ENCODE measurements at regions not wholly inside any gene's neighbourhood (a gene's known extent, or its start where the extent isn't known, plus 50 kb on each side); places are given as distances from the start of the nearest gene placed in this dataset.

DNA sequence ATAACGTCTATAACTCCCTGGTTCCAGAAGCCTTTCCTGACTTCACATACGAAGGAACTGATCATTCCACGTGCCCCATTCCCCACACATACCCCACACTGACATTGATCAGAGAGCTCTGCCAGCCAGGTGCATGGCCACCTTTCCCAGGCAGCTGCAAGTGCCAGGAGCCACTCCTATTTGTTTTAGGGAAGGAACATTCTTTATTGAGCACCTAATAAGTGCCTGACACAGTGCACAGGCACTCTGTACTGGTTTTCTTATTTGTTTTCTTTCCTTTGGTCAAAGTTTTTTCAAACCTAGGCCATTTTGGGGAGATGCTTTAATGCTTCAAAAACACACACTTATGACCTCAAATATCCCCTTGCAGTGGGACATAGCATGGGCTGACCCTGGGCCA, 50.0 kb downstream of the PITPNM2 start:
- TF ChIP-seq, protein P1, sequence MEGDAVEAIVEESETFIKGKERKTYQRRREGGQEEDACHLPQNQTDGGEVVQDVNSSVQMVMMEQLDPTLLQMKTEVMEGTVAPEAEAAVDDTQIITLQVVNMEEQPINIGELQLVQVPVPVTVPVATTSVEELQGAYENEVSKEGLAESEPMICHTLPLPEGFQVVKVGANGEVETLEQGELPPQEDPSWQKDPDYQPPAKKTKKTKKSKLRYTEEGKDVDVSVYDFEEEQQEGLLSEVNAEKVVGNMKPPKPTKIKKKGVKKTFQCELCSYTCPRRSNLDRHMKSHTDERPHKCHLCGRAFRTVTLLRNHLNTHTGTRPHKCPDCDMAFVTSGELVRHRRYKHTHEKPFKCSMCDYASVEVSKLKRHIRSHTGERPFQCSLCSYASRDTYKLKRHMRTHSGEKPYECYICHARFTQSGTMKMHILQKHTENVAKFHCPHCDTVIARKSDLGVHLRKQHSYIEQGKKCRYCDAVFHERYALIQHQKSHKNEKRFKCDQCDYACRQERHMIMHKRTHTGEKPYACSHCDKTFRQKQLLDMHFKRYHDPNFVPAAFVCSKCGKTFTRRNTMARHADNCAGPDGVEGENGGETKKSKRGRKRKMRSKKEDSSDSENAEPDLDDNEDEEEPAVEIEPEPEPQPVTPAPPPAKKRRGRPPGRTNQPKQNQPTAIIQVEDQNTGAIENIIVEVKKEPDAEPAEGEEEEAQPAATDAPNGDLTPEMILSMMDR (IDR thresholded peaks at IDR 0.05) = no peak
- no peaks in the 10 kb centered on the region for H3K9me3 ChIP-seq (replicated peaks in 1 of 2; ENCODE audit: control insufficient read depth in 1 of 2, insufficient read depth in 1 of 2, low read length in 2 of 2)
- intact Hi-C loops (cut with micrococcal nuclease) = no loop called here
- Mint-ChIP-seq H3K27ac (no peak overlapping the region), H3K4me1 (peaks cover 16% of the 10 kb centered on the region), H3K9me3 (peaks cover 0 to 2% (median 0%) of the 10 kb centered on the region in 7 donors), H3K36me3 (peaks cover 0 to 2% of the 10 kb centered on the region in 2 donors), H3K27me3 (ENCODE audit: low read depth in 3 of 3) (peaks cover 2% of the 10 kb centered on the region in 3 donors), H3K4me3 (no peak overlapping the region)
- no peaks in the 10 kb centered on the region for H3K36me3 ChIP-seq (replicated peaks in 1 of 2; ENCODE audit: control insufficient read depth in 1 of 2, insufficient read depth in 2 of 2, low read length in 2 of 2)
- no peaks in the 10 kb centered on the region for H4K20me1 ChIP-seq (ENCODE audit: insufficient read depth, low read length)
- H3K9ac ChIP-seq (ENCODE audit: insufficient read depth, low read length, poor library complexity, severe bottlenecking) = no peak overlapping the region
- no peaks in the 10 kb centered on the region for H3K27me3 ChIP-seq (ENCODE audit: control insufficient read depth in 2 of 2, insufficient read depth in 2 of 2, low read length in 2 of 2)
- WGBS (ENCODE audit: insufficient coverage) = 100% methylated on average over 2 of the region's 3 CpGs
- no peak overlapping the region for H2AFZ ChIP-seq (ENCODE audit: insufficient read depth, low read depth, low read length, poor library complexity, severe bottlenecking)
- no peak for DNase-seq
- peaks cover 10 to 11% of the 10 kb centered on the region in 2 donors for H3K4me1 ChIP-seq (ENCODE audit: control insufficient read depth in 1 of 2, insufficient read depth in 2 of 2, low read length in 2 of 2)
- no peaks in the 10 kb centered on the region for H3K79me2 ChIP-seq (ENCODE audit: insufficient read depth, low read length)
- no peak overlapping the region for H3K27ac ChIP-seq (ENCODE audit: low read depth in 1 of 2, low read length in 2 of 2)
- no peak overlapping the region for H3K4me2 ChIP-seq (replicated peaks; ENCODE audit: extremely low read depth, low read length, poor library complexity, severe bottlenecking)
- H3K4me3 ChIP-seq (replicated peaks in 1 of 3; ENCODE audit: low read depth in 2 of 3, low read length in 3 of 3) = no peak overlapping the region

DNA sequence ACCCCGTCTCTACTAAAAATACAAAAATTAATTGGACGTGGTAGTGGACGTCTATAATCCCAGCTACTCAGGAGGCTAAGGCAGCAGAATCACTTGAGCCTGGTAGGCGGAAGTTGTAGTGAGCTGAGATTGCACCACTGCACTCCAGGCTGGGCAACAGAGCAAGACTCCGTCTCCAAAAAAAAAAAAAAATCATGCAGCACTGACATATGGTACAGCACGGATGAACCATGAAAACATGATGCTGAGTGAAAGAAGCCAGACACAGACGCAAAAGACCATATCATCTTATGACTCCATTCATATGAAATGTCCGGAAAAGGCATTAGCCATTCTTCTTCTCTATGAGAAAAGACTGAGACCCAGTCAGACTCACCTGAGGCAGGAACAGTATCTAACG, 50.4 kb downstream of the PITPNM2 start:
- TF ChIP-seq, protein P1 (IDR thresholded peaks at IDR 0.05) = no peak
- peaks cover 2 to 3% (median 2%) of the 10 kb centered on the region in 3 donors for H3K27me3 Mint-ChIP-seq (ENCODE audit: low read depth in 3 of 3)
- no peaks in the 10 kb centered on the region for H3K36me3 Mint-ChIP-seq
- H3K27ac Mint-ChIP-seq = no peak overlapping the region
- no peaks in the 10 kb centered on the region for H3K27me3 ChIP-seq (ENCODE audit: control insufficient read depth in 2 of 2, insufficient read depth in 2 of 2, low read length in 2 of 2)
- no peaks in the 10 kb centered on the region for H4K20me1 ChIP-seq (ENCODE audit: insufficient read depth, low read length)
- no peak overlapping the region for H3K4me3 Mint-ChIP-seq
- intact Hi-C loops (cut with micrococcal nuclease) = no loop called here
- H3K4me2 ChIP-seq (replicated peaks; ENCODE audit: extremely low read depth, low read length, poor library complexity, severe bottlenecking) = no peak overlapping the region
- WGBS (ENCODE audit: insufficient coverage) = 99% methylated on average over 8 of the region's 9 CpGs
- no peak overlapping the region for H3K9ac ChIP-seq (ENCODE audit: insufficient read depth, low read length, poor library complexity, severe bottlenecking)
- no peak for DNase-seq
- H3K27ac ChIP-seq (ENCODE audit: low read depth in 1 of 2, low read length in 2 of 2) = no peak overlapping the region
- H3K9me3 ChIP-seq (replicated peaks in 1 of 2; ENCODE audit: control insufficient read depth in 1 of 2, insufficient read depth in 1 of 2, low read length in 2 of 2) = no peaks in the 10 kb centered on the region
- H2AFZ ChIP-seq (ENCODE audit: insufficient read depth, low read depth, low read length, poor library complexity, severe bottlenecking) = no peak overlapping the region
- no peak overlapping the region for H3K4me3 ChIP-seq (replicated peaks in 1 of 3; ENCODE audit: low read depth in 2 of 3, low read length in 3 of 3)
- H3K9me3 Mint-ChIP-seq = peaks cover 0 to 2% (median 0%) of the 10 kb centered on the region in 7 donors
- H3K79me2 ChIP-seq (ENCODE audit: insufficient read depth, low read length) = no peaks in the 10 kb centered on the region
- H3K36me3 ChIP-seq (replicated peaks in 1 of 2; ENCODE audit: control insufficient read depth in 1 of 2, insufficient read depth in 2 of 2, low read length in 2 of 2) = no peaks in the 10 kb centered on the region
- H3K4me1 ChIP-seq (ENCODE audit: control insufficient read depth in 1 of 2, insufficient read depth in 2 of 2, low read length in 2 of 2) = peaks cover 6 to 7% of the 10 kb centered on the region in 2 donors
- H3K4me1 Mint-ChIP-seq = peaks cover 12% of the 10 kb centered on the region
